ENCODE measurements at regions not wholly inside any gene's neighbourhood (a gene's known extent, or its start where the extent isn't known, plus 50 kb on each side); places are given as distances from the start of the nearest gene placed in this dataset.

DNA sequence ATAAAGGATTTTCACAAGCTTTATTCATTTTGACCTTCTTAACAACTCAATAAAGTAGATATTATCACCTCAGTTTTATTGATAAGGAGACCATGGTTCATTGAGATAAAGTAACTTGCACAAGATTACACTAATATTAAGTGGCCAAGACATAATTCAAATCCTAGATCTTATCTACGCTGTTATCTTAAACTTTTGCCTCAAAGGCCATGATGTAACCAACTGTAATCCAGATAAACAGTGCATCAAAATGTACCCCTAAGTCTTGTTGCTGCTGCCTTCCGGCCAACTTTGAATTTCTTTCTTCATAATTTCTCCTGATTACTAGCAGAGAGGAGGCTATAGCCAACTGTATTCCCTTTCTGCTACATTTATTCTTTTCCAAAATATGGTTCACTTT, 1094.8 kb upstream of the PIK3C3 start:
- Histone ChIP-seq H2BK12ac (ENCODE audit: low read length) (no peak overlapping the region), H3K9me3 (replicated peaks in 1 of 2; ENCODE audit: control insufficient read depth in 2 of 2, insufficient read depth in 1 of 2, low read depth in 1 of 2, low read length in 2 of 2) (no peaks in the 10 kb centered on the region), H3K14ac (ENCODE audit: low read length) (no peak overlapping the region), H3K27ac (replicated peaks; ENCODE audit: low read length) (no peak overlapping the region), H3K27me3 (ENCODE audit: control insufficient read depth in 3 of 3, insufficient read depth in 3 of 3, low read depth in 1 of 3, low read length in 3 of 3) (no peaks in the 10 kb centered on the region), H4K91ac (ENCODE audit: low read depth, low read length, poor library complexity) (no peak overlapping the region), H3K36me3 (replicated peaks in 1 of 2; ENCODE audit: control insufficient read depth in 2 of 2, insufficient read depth in 2 of 2, low read length in 2 of 2) (no peaks in the 10 kb centered on the region), H3K79me1 (ENCODE audit: low read depth, low read length) (no peaks in the 10 kb centered on the region), H3K4me1 (ENCODE audit: control insufficient read depth in 2 of 2, insufficient read depth in 1 of 2, low read depth in 1 of 2, low read length in 2 of 2) (no peaks in the 10 kb centered on the region), H3K18ac (ENCODE audit: low read length) (no peak overlapping the region), H2AFZ (ENCODE audit: low read length) (no peak overlapping the region), H3K4me3 (ENCODE audit: low read length in 2 of 2) (no peak overlapping the region), H2AK5ac (ENCODE audit: low read depth, low read length) (no peak overlapping the region), H3K4ac (ENCODE audit: low read length) (no peak overlapping the region), H2BK120ac (ENCODE audit: low read depth, low read length) (no peak overlapping the region), H3K23ac (ENCODE audit: low read depth, low read length, poor library complexity) (no peak overlapping the region), H2BK5ac (ENCODE audit: low read length) (no peak overlapping the region), H4K8ac (ENCODE audit: low read depth, low read length) (no peak overlapping the region), H3K4me2 (ENCODE audit: insufficient read depth, low read length, poor library complexity, severe bottlenecking) (no peak overlapping the region), H2BK15ac (ENCODE audit: low read length) (no peak overlapping the region), H3K9ac (ENCODE audit: low read depth, low read length, poor library complexity) (no peak overlapping the region)
- WGBS, 2 donors (ENCODE audit: extremely low coverage in 2 of 2, insufficient read length in 2 of 2, insufficient replicate concordance in 1 of 2), result no CpG with 5 or more reads among the region's 2 CpGs
- DNase-seq (ENCODE audit: low spot score), result no peak

GRCh38 chr18:40855661-40856060, 1099.4 kb upstream of the PIK3C3 start:
- Histone ChIP-seq H2BK5ac (ENCODE audit: low read length) (no peak overlapping the region), H3K27me3 (ENCODE audit: control insufficient read depth in 3 of 3, insufficient read depth in 3 of 3, low read depth in 1 of 3, low read length in 3 of 3) (no peaks in the 10 kb centered on the region), H3K9ac (ENCODE audit: low read depth, low read length, poor library complexity) (no peak overlapping the region), H3K23ac (ENCODE audit: low read depth, low read length, poor library complexity) (no peak overlapping the region), H3K79me1 (ENCODE audit: low read depth, low read length) (no peaks in the 10 kb centered on the region), H3K14ac (ENCODE audit: low read length) (no peak overlapping the region), H3K9me3 (replicated peaks in 1 of 2; ENCODE audit: control insufficient read depth in 2 of 2, insufficient read depth in 1 of 2, low read depth in 1 of 2, low read length in 2 of 2) (no peaks in the 10 kb centered on the region), H2AFZ (ENCODE audit: low read length) (no peak overlapping the region), H2BK120ac (ENCODE audit: low read depth, low read length) (no peak overlapping the region), H3K4me1 (ENCODE audit: control insufficient read depth in 2 of 2, insufficient read depth in 1 of 2, low read depth in 1 of 2, low read length in 2 of 2) (peaks cover 0 to 4% of the 10 kb centered on the region in 2 donors), H2BK12ac (ENCODE audit: low read length) (no peak overlapping the region), H2AK5ac (ENCODE audit: low read depth, low read length) (no peak overlapping the region), H3K4me2 (ENCODE audit: insufficient read depth, low read length, poor library complexity, severe bottlenecking) (no peak overlapping the region), H3K27ac (replicated peaks; ENCODE audit: low read length) (no peak overlapping the region), H4K8ac (ENCODE audit: low read depth, low read length) (no peak overlapping the region), H3K18ac (ENCODE audit: low read length) (no peak overlapping the region), H4K91ac (ENCODE audit: low read depth, low read length, poor library complexity) (no peak overlapping the region), H3K36me3 (replicated peaks in 1 of 2; ENCODE audit: control insufficient read depth in 2 of 2, insufficient read depth in 2 of 2, low read length in 2 of 2) (no peaks in the 10 kb centered on the region), H2BK15ac (ENCODE audit: low read length) (no peak overlapping the region), H3K4me3 (ENCODE audit: low read length in 2 of 2) (no peak overlapping the region), H3K4ac (ENCODE audit: low read length) (no peak overlapping the region)
- no CpG with 5 or more reads among the region's 4 CpGs for WGBS, 2 donors (ENCODE audit: extremely low coverage in 2 of 2, insufficient read length in 2 of 2, insufficient replicate concordance in 1 of 2)
- DNase-seq (ENCODE audit: low spot score), result no peak

DNA sequence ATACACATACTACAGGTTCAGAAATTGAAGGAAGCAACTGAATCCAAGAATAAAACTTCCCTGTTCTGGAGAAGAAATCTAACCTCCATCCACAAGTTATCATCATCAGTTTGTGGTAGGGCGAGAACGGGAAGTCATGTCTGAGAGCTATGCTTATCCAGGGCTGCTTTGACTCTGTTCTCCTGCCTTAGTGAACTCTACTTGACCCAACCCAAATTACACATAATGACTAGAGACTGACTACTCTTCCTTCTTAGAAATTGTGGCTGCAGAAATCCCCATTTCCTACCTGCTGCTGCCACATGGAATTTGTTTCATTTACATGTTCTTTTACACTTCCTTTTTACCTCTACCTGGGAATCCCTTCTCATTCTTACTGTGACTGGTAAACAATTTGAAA, 1102.6 kb upstream of the PIK3C3 start:
- Histone ChIP-seq H2AFZ (ENCODE audit: low read length) (no peak overlapping the region), H3K18ac (ENCODE audit: low read length) (no peak overlapping the region), H3K27me3 (ENCODE audit: control insufficient read depth in 3 of 3, insufficient read depth in 3 of 3, low read depth in 1 of 3, low read length in 3 of 3) (no peaks in the 10 kb centered on the region), H3K9me3 (replicated peaks in 1 of 2; ENCODE audit: control insufficient read depth in 2 of 2, insufficient read depth in 1 of 2, low read depth in 1 of 2, low read length in 2 of 2) (no peaks in the 10 kb centered on the region), H3K14ac (ENCODE audit: low read length) (no peak overlapping the region), H3K4me1 (ENCODE audit: control insufficient read depth in 2 of 2, insufficient read depth in 1 of 2, low read depth in 1 of 2, low read length in 2 of 2) (peaks cover 0 to 4% of the 10 kb centered on the region in 2 donors), H3K79me1 (ENCODE audit: low read depth, low read length) (no peaks in the 10 kb centered on the region), H3K4ac (ENCODE audit: low read length) (no peak overlapping the region), H2BK5ac (ENCODE audit: low read length) (no peak overlapping the region), H2AK5ac (ENCODE audit: low read depth, low read length) (no peak overlapping the region), H2BK15ac (ENCODE audit: low read length) (no peak overlapping the region), H3K9ac (ENCODE audit: low read depth, low read length, poor library complexity) (no peak overlapping the region), H3K4me2 (ENCODE audit: insufficient read depth, low read length, poor library complexity, severe bottlenecking) (no peak overlapping the region), H3K4me3 (ENCODE audit: low read length in 2 of 2) (no peak overlapping the region), H2BK120ac (ENCODE audit: low read depth, low read length) (no peak overlapping the region), H3K27ac (replicated peaks; ENCODE audit: low read length) (no peak overlapping the region), H3K23ac (ENCODE audit: low read depth, low read length, poor library complexity) (no peak overlapping the region), H4K8ac (ENCODE audit: low read depth, low read length) (no peak overlapping the region), H3K36me3 (replicated peaks in 1 of 2; ENCODE audit: control insufficient read depth in 2 of 2, insufficient read depth in 2 of 2, low read length in 2 of 2) (no peaks in the 10 kb centered on the region), H2BK12ac (ENCODE audit: low read length) (no peak overlapping the region), H4K91ac (ENCODE audit: low read depth, low read length, poor library complexity) (no peak overlapping the region)
- no peak for DNase-seq (ENCODE audit: low spot score)
- WGBS, 2 donors (ENCODE audit: extremely low coverage in 2 of 2, insufficient read length in 2 of 2, insufficient replicate concordance in 1 of 2), result no CpG with 5 or more reads among the region's 2 CpGs

- Histone ChIP-seq H3K4ac (ENCODE audit: low read length) (no peak overlapping the region), H2BK12ac (ENCODE audit: low read length) (no peak overlapping the region), H2BK5ac (ENCODE audit: low read length) (no peak overlapping the region), H3K18ac (ENCODE audit: low read length) (no peak overlapping the region), H3K79me1 (ENCODE audit: low read depth, low read length) (no peaks in the 10 kb centered on the region), H3K27ac (replicated peaks; ENCODE audit: low read length) (no peak overlapping the region), H3K9me3 (replicated peaks in 1 of 2; ENCODE audit: control insufficient read depth in 2 of 2, insufficient read depth in 1 of 2, low read depth in 1 of 2, low read length in 2 of 2) (no peaks in the 10 kb centered on the region), H2BK15ac (ENCODE audit: low read length) (no peak overlapping the region), H3K23ac (ENCODE audit: low read depth, low read length, poor library complexity) (no peak overlapping the region), H3K4me1 (ENCODE audit: control insufficient read depth in 2 of 2, insufficient read depth in 1 of 2, low read depth in 1 of 2, low read length in 2 of 2) (peaks cover 0 to 4% of the 10 kb centered on the region in 2 donors), H3K4me2 (ENCODE audit: insufficient read depth, low read length, poor library complexity, severe bottlenecking) (no peak overlapping the region), H2AK5ac (ENCODE audit: low read depth, low read length) (no peak overlapping the region), H4K91ac (ENCODE audit: low read depth, low read length, poor library complexity) (no peak overlapping the region), H3K14ac (ENCODE audit: low read length) (no peak overlapping the region), H3K4me3 (ENCODE audit: low read length in 2 of 2) (no peak overlapping the region), H3K27me3 (ENCODE audit: control insufficient read depth in 3 of 3, insufficient read depth in 3 of 3, low read depth in 1 of 3, low read length in 3 of 3) (no peaks in the 10 kb centered on the region), H3K36me3 (replicated peaks in 1 of 2; ENCODE audit: control insufficient read depth in 2 of 2, insufficient read depth in 2 of 2, low read length in 2 of 2) (no peaks in the 10 kb centered on the region), H4K8ac (ENCODE audit: low read depth, low read length) (no peak overlapping the region), H2BK120ac (ENCODE audit: low read depth, low read length) (no peak overlapping the region), H2AFZ (ENCODE audit: low read length) (no peak overlapping the region), H3K9ac (ENCODE audit: low read depth, low read length, poor library complexity) (no peak overlapping the region)
- WGBS, 2 donors (ENCODE audit: extremely low coverage in 2 of 2, insufficient read length in 2 of 2, insufficient replicate concordance in 1 of 2), result no CpG with 5 or more reads among the region's 3 CpGs
- DNase-seq (ENCODE audit: low spot score), result no peak
Measured at GRCh38 chr18:40851014-40851429, 1104.0 kb upstream of the PIK3C3 start.

Data from neuronal stem cell (in vitro differentiated cells).